Urinary bladder (tissue), 3 donors: ENCODE measurements at regions not wholly inside any gene's neighbourhood (a gene's known extent, or its start where the extent isn't known, plus 50 kb on each side); places are given as distances from the start of the nearest gene placed in this dataset.

ENCODE experiments used
- DNase-seq: peaks from one replicate; pipeline ENCODE4 v3.0.0-alpha.2; 2015; ENCODE audit errors: extremely low spot score
- H3K27ac ChIP-seq: one replicate; pipeline ENCODE4 v1.5.1; 2013; ENCODE audit warnings: low read depth, mild to moderate bottlenecking, moderate library complexity
- H3K36me3 ChIP-seq: one replicate; pipeline ENCODE4 v1.6.1; 2013; ENCODE audit warnings: mild to moderate bottlenecking, moderate library complexity; ENCODE audit not compliant: insufficient read depth
- H3K4me1 ChIP-seq: one replicate; pipeline ENCODE4 v1.6.1; 2013; ENCODE audit warnings: mild to moderate bottlenecking, moderate library complexity; ENCODE audit not compliant: insufficient read depth
- H3K4me3 ChIP-seq: one replicate; pipeline ENCODE4 v1.5.1; 2013; ENCODE audit warnings: low read depth, low read length
- WGBS: extraction: QIAGEN DNeasy Blood & Tissue Kit; methylation state at CpG from one replicate; pipeline ENCODE4 v1.1.7; 2013; 5-methylcytosine and 5-hydroxymethylcytosine counted together
- donor health status: healthy with polysubstance abuse.
- donor health status: healthy.

DNA sequence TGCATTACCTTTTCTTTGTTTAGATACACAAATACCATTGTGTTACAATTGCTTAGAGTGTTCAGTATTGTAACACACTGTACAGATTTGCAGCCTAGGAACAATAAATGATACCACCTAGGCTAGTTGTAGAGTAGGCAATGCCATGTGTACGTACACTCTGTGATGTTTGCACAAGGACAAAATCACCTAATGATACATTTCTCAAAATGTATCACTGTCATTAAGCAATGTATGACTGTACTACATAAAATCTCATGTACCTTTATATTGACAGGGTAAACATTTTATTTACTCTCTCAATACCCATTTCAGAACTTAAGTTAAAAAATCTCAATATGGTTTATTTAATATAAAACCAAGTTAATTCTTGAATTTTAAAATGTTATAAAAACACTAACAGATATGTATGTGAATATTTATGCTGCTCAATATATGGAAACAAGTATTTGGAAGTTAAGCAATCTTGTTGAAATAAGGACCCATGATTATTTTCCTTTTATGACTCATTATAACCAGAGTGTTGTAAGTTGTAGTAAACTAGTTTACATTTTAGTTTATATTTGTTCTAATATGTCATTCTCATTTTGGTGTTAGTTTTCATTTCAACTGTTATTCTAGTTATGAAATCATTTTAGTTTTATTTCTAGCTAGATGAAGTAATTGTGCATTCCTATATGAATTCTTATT lies 409.2 kb downstream of the TLL1 start:
- no peak overlapping the region for H3K4me3 ChIP-seq
- no peaks in the 10 kb centered on the region for H3K36me3 ChIP-seq
- H3K27ac ChIP-seq: no peak overlapping the region
- WGBS: 0% methylated on average over 1 of the region's 1 CpG
- DNase-seq: no peak
- no peaks in the 10 kb centered on the region for H3K4me1 ChIP-seq

DNA sequence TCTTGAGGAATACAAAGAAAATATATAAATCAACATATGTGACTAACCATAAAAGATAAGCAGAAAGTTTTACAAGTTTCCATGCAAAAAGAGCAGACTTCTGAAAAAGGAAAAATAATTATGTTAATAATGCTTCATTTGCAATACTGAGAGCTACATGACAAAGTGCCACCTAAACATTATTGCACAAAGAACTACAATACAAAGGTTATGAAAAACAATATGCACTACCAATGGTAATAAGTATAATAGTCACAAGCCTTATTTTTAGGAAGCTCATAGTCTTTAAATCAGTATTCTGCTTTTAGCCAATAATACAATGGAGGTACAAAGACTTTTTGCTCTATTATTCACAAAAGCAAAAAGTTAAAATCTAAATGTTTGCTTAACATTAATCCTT lies 411.2 kb downstream of the TLL1 start:
- no peak overlapping the region for H3K27ac ChIP-seq
- no peak for DNase-seq
- H3K4me3 ChIP-seq: no peak overlapping the region
- no peaks in the 10 kb centered on the region for H3K4me1 ChIP-seq
- no peaks in the 10 kb centered on the region for H3K36me3 ChIP-seq

DNA sequence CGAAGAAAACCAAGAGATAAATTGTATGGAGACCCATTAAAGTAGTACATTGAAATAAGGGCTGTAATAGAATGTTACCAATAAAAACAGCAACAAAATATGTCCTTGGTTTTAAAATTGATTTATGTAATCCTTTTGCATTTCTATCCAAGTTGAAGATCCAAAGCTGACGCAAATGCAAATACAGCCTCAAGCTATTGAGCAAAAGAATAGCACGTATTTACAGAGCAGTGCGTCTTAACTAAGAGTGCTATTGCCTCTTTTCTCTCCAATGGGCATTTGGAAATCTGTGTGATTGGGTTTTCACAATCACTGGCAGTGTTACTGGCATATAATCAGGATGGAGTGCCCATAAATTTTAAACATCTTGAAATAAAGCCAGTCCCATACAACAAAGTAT lies 417.4 kb downstream of the TLL1 start:
- no peaks in the 10 kb centered on the region for H3K36me3 ChIP-seq
- 46% methylated on average over 4 of the region's 4 CpGs for WGBS
- H3K27ac ChIP-seq: no peak overlapping the region
- H3K4me3 ChIP-seq: no peak overlapping the region
- H3K4me1 ChIP-seq: no peaks in the 10 kb centered on the region
- no peak for DNase-seq

DNA sequence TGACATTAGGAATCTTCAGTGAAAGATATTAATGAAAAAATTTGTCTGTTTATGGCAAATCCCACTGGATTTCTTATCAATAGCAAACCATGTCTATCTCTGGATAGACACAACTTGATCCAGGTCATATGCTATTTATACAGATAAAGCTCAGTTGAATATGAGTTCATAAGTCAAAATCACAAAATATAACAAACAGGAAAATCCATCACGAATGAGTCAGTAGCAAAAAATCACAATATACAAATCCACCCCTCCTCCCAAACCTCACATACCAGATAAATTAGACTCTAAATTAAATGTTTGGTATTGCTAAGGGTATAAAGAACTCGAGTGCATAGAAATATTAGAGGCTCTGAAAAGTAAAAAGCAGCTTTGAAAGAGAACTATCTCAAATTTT lies 420.5 kb downstream of the TLL1 start:
- Histone ChIP-seq H3K36me3 (no peaks in the 10 kb centered on the region), H3K4me3 (no peak overlapping the region), H3K27ac (no peak overlapping the region), H3K4me1 (no peaks in the 10 kb centered on the region)
- WGBS: 30% methylated on average over 2 of the region's 2 CpGs
- DNase-seq: no peak

- Histone ChIP-seq H3K4me1 (no peaks in the 10 kb centered on the region), H3K4me3 (no peak overlapping the region), H3K27ac (no peak overlapping the region), H3K36me3 (no peaks in the 10 kb centered on the region)
- WGBS: 93% methylated on average over 6 of the region's 6 CpGs
- no peak for DNase-seq
These were observed 428.2 kb downstream of the TLL1 start for GRCh38 chr4:166301266-166301665.

DNA sequence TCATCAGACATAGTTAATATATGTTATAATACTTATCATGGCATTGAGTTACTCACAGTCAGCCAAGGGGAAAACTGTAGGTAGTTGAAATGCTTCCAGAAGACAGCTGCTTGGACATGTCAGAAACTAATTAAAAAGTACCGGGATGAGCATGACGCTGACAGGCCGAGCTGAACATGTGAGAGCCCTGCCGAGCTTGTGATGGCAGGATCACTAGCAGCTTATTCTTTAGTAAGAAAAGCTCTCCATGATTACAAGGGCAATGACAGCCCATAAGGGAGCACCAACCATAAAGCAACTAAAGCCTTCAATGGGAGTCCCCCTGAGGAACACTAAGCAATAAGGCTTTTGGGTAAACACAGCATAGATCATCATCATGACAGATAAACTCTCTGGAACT lies 435.6 kb downstream of the TLL1 start:
- WGBS: 76% methylated on average over 4 of the region's 4 CpGs
- Histone ChIP-seq H3K27ac (no peak overlapping the region), H3K36me3 (no peaks in the 10 kb centered on the region)

GRCh38 chr4:166309286-166309685 lies 436.2 kb downstream of the TLL1 start:
- 90% methylated on average over 3 of the region's 3 CpGs for WGBS

More for the DNA sequence above, 435.6 kb downstream of the TLL1 start:
- no peak for DNase-seq
- Histone ChIP-seq H3K4me3 (no peak overlapping the region), H3K4me1 (no peaks in the 10 kb centered on the region)

GRCh38 chr4:166311169-166311568 lies 438.1 kb downstream of the TLL1 start:
- H3K4me1 ChIP-seq: no peaks in the 10 kb centered on the region
- no peaks in the 10 kb centered on the region for H3K36me3 ChIP-seq
- H3K4me3 ChIP-seq: no peak overlapping the region
- WGBS: 48% methylated on average over 2 of the region's 2 CpGs
- DNase-seq: no peak
- H3K27ac ChIP-seq: no peak overlapping the region

More at GRCh38 chr4:166309286-166309685, 436.2 kb downstream of the TLL1 start:
- Histone ChIP-seq H3K27ac (no peak overlapping the region), H3K4me3 (no peak overlapping the region), H3K36me3 (no peaks in the 10 kb centered on the region), H3K4me1 (no peaks in the 10 kb centered on the region)
- DNase-seq: no peak

GRCh38 chr4:166312166-166312565 lies 439.1 kb downstream of the TLL1 start:
- Histone ChIP-seq H3K4me3 (no peak overlapping the region), H3K36me3 (no peaks in the 10 kb centered on the region), H3K4me1 (no peaks in the 10 kb centered on the region), H3K27ac (no peak overlapping the region)
- no peak for DNase-seq

DNA sequence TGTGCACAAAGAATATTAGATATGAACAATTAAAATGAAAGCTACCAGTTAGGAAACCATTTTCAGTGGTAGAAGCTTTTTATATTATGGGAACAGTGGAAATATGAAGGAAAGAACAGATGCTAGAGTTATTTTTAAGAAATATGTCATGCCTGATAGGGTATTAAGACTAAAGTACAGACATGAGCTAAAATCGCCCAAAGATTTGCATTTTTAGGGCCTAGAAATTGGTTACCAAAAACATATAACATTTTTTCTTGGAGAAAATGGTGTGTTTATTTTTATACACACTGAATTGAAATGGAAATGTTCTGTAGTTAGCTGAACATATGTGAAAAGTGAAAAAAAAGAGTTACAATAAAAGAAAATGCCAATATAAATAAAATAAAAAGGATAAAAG lies 441.9 kb downstream of the TLL1 start:
- 83% methylated on average over 1 of the region's 1 CpG for WGBS
- Histone ChIP-seq H3K4me3 (no peak overlapping the region), H3K4me1 (no peaks in the 10 kb centered on the region), H3K36me3 (no peaks in the 10 kb centered on the region), H3K27ac (no peak overlapping the region)
- no peak for DNase-seq

DNA sequence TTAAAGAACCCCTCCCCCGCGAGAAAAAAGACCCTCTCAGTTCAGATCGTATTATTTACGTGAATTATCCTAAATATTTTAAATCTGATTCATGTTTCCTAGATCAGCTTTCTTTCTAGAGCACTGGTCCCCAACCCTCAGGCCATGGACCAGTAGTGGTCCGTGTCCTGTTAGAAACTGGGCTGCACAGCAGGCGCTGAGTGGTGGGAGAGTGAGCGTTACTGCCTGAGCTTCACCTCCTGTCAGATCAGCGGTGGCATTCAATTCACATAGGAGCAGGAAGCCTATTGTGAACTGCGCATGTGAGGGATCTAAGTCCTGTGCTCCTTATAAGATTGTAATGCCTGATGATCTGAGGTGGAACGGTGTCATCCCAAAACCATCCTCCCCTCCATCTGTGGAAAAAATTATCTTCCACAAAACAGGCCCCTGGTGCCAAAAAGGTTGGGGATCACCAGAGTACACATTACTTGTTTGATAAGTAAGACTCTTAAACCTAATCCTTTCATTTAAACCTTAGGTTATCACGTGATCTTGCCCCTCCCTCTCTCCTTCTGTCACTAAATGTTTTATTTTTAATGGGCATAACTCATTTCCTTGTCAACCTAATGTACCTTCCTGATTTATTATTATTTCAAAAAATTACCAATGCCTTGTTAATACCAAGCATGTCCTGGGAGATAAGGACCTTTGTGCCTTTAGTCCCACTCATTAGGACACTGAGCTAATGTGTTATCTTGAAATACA lies 442.9 kb downstream of the TLL1 start:
- no peak for DNase-seq
- H3K36me3 ChIP-seq: no peaks in the 10 kb centered on the region
- WGBS: 89% methylated on average over 11 of the region's 11 CpGs
- no peaks in the 10 kb centered on the region for H3K4me1 ChIP-seq
- H3K27ac ChIP-seq: no peak overlapping the region
- H3K4me3 ChIP-seq: no peak overlapping the region

- Histone ChIP-seq H3K4me3 (no peak overlapping the region), H3K4me1 (no peaks in the 10 kb centered on the region), H3K27ac (no peak overlapping the region), H3K36me3 (no peaks in the 10 kb centered on the region)
- 72% methylated on average over 4 of the region's 4 CpGs for WGBS
- DNase-seq: no peak
These were observed 445.9 kb downstream of the TLL1 start for GRCh38 chr4:166318810-166319525.

- H3K36me3 ChIP-seq: no peaks in the 10 kb centered on the region
- H3K4me3 ChIP-seq: no peak overlapping the region
- WGBS: 80% methylated on average over 2 of the region's 2 CpGs
- no peaks in the 10 kb centered on the region for H3K4me1 ChIP-seq
- DNase-seq: no peak
- no peak overlapping the region for H3K27ac ChIP-seq
These were observed 450.2 kb downstream of the TLL1 start for GRCh38 chr4:166323250-166323649.

DNA sequence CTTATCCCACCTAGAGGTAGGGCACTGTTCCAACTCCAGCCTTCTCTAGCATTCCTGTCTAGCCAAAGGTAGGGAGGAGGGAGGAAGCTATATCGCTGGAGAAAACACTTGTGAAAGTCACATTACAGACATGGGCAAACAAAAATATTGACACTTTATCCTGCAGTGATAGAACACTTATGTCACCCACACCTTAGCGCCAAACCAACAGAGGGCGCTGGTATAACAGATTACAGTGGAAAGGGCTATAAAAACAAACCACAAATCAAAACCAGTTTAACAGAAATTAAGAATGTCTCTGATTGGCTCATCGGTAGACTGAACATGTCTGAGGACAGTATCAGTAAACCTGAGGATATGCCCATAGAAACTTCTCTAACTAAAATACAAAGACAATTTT lies 451.3 kb downstream of the TLL1 start:
- Histone ChIP-seq H3K4me1 (no peaks in the 10 kb centered on the region), H3K27ac (no peak overlapping the region), H3K36me3 (no peaks in the 10 kb centered on the region), H3K4me3 (no peak overlapping the region)
- DNase-seq: no peak
- WGBS: 46% methylated on average over 4 of the region's 4 CpGs
